Motor neuron (in vitro differentiated cells): ENCODE measurements at regions not wholly inside any gene's neighbourhood (a gene's known extent, or its start where the extent isn't known, plus 50 kb on each side); places are given as distances from the start of the nearest gene placed in this dataset.

Experiments
- ATAC-seq, 8 experiments: fragments of 200-7000 bp; cut with Tn5 transposase; replicated peaks in 6 of 8; 2 replicates each; pipeline ENCODE4 v1.8.0; 2021; ENCODE audit warnings: mild to moderate bottlenecking in 8 of 8, moderate library complexity in 8 of 8
- H3K27ac ChIP-seq, 2 donors: fragments of 250-450 bp; sonication (Bioruptor Pico); 2 replicates each; pipeline ENCODE4 v1.9.0; 2021; ENCODE audit warnings: antibody characterized with exemption in 2 of 2, mild to moderate bottlenecking in 2 of 2, moderate library complexity in 1 of 2
- H3K4me1 ChIP-seq, 2 donors: fragments of 250-450 bp; sonication (Bioruptor Pico); replicated peaks in 1 of 2; 2 replicates each; pipeline ENCODE4 v1.6.1; 2021; ENCODE audit warnings: antibody characterized with exemption in 2 of 2, mild to moderate bottlenecking in 2 of 2, moderate library complexity in 1 of 2
- H3K4me3 ChIP-seq, 5 donors: fragments of 250-450 bp; sonication (Bioruptor Pico); 2 replicates each; pipeline ENCODE4 v1.9.0; 2021; ENCODE audit warnings: antibody characterized with exemption in 5 of 5, mild to moderate bottlenecking in 5 of 5, moderate library complexity in 4 of 5
- WGBS, 10 experiments: fragments of 450-650 bp; shearing (Covaris generic); methylation state at CpG; one replicate each; pipeline ENCODE4 v1.0.0; 2022; 5-methylcytosine and 5-hydroxymethylcytosine counted together
- in situ Hi-C, 9 experiments: fragments of 400-800 bp; cut with MboI; loops; one replicate each; pipeline ENCODE4 v1.15.0; 2021; ENCODE audit warnings: low sequenced_read_pairs in 9 of 9, low pct_unique_long_range_greater_than_20kb in 2 of 9; ENCODE audit not compliant: unreplicated experiment in 9 of 9

- in situ Hi-C loops, result no loop called here
- no peak overlapping the region for H3K4me3 ChIP-seq
Observed at GRCh38 chr4:138772366-138772765, 243.2 kb upstream of the NOCT start.

GRCh38 chr4:138770818-138771217 is 244.8 kb upstream of the NOCT start:
- Histone ChIP-seq H3K27ac (no peak overlapping the region), H3K4me1 (peaks cover 2 to 4% of the 10 kb centered on the region in 2 donors), H3K4me3 (no peak overlapping the region)
- in situ Hi-C loops, result no loop called here
- 0 to 93% (median 80%) methylated on average over 1 to 4 of the region's 4 CpGs for whole genome bisulfite sequencing, 10 experiments
- ATAC-seq, result no peak

More at GRCh38 chr4:138772366-138772765, 243.2 kb upstream of the NOCT start:
- H3K4me1 ChIP-seq, result peaks cover 5 to 8% of the 10 kb centered on the region in 2 donors
- no peak overlapping the region for H3K27ac ChIP-seq
- ATAC-seq, result no peak

- in situ Hi-C loops, result no loop called here
- 75 to 100% (median 90%) methylated on average over 1 to 7 of the region's 8 CpGs; no CpG with 5 or more reads in 3 of the 10 experiments for WGBS, 10 experiments
- H3K27ac ChIP-seq, result no peak overlapping the region
Observed at GRCh38 chr4:138766332-138766731, 249.2 kb upstream of the NOCT start.

GRCh38 chr4:138765442-138765841 is 250.1 kb upstream of the NOCT start:
- Histone ChIP-seq H3K27ac (no peak overlapping the region), H3K4me3 (no peak overlapping the region), H3K4me1 (peaks cover 0 to 4% of the 10 kb centered on the region in 2 donors)
- peak in 1 of 8 experiments; percentile 47 for ATAC-seq
- WGBS, 10 experiments, result 0 to 100% (median 80%) methylated on average over 1 to 3 of the region's 3 CpGs; no CpG with 5 or more reads in 1 of the 10 experiments
- in situ Hi-C loops, result no loop called here

More at GRCh38 chr4:138766332-138766731, 249.2 kb upstream of the NOCT start:
- no peak for ATAC-seq
- Histone ChIP-seq H3K4me1 (peaks cover 0 to 4% of the 10 kb centered on the region in 2 donors), H3K4me3 (no peak overlapping the region)

GRCh38 chr4:138761638-138762220 is 253.9 kb upstream of the NOCT start:
- WGBS, 10 experiments, result 71 to 100% (median 85%) methylated on average over 1 of the region's 1 CpG; no CpG with 5 or more reads in 4 of the 10 experiments
- no peak for ATAC-seq
- H3K27ac ChIP-seq, result no peak overlapping the region
- peaks cover 14 to 22% of the 10 kb centered on the region in 2 donors for H3K4me1 ChIP-seq
- H3K4me3 ChIP-seq, result no peak overlapping the region
- in situ Hi-C loops, result no loop called here

- Histone ChIP-seq H3K4me3 (no peak overlapping the region), H3K4me1 (peaks cover 14 to 22% of the 10 kb centered on the region in 2 donors), H3K27ac (no peak overlapping the region)
- ATAC-seq, result peak in 5 of 8 experiments; percentile 96 to 98 (median 98)
- WGBS, 10 experiments, result 0 to 50% (median 0%) methylated on average over 1 to 2 of the region's 2 CpGs; no CpG with 5 or more reads in 5 of the 10 experiments
- in situ Hi-C loops, result no loop called here
Observed at GRCh38 chr4:138759554-138759902, 256.1 kb upstream of the NOCT start.

- no peak overlapping the region for H3K4me3 ChIP-seq
- in situ Hi-C loops, result no loop called here
- H3K4me1 ChIP-seq, result peaks cover 14 to 22% of the 10 kb centered on the region in 2 donors
- WGBS, 10 experiments, result 57 to 100% (median 82%) methylated on average over 3 to 8 of the region's 9 CpGs; no CpG with 5 or more reads in 1 of the 10 experiments
- peak in 3 of 8 experiments; percentile 50 to 68 (median 63) for ATAC-seq
- no peak overlapping the region for H3K27ac ChIP-seq
Observed at GRCh38 chr4:138758876-138759553, 256.6 kb upstream of the NOCT start.

GRCh38 chr4:138758196-138758595 is 257.4 kb upstream of the NOCT start:
- in situ Hi-C loops, result no loop called here
- H3K4me1 ChIP-seq, result peaks cover 14 to 22% of the 10 kb centered on the region in 2 donors
- ATAC-seq, result no peak
- WGBS, 10 experiments, result 10 to 100% (median 89%) methylated on average over 1 to 5 of the region's 5 CpGs
- no peak overlapping the region for H3K4me3 ChIP-seq
- no peak overlapping the region for H3K27ac ChIP-seq

- no peak for ATAC-seq
- Histone ChIP-seq H3K4me1 (peaks cover 14 to 19% of the 10 kb centered on the region in 2 donors), H3K27ac (no peak overlapping the region), H3K4me3 (no peak overlapping the region)
- in situ Hi-C loops, result no loop called here
- WGBS, 10 experiments, result 43 to 100% (median 82%) methylated on average over 1 to 4 of the region's 4 CpGs; no CpG with 5 or more reads in 1 of the 10 experiments
Observed at GRCh38 chr4:138757432-138757831, 258.1 kb upstream of the NOCT start.

- no peak for ATAC-seq
- in situ Hi-C loops, result no loop called here
Observed at GRCh38 chr4:138756519-138756918, 259.1 kb upstream of the NOCT start.

GRCh38 chr4:138751309-138751708 is 264.3 kb upstream of the NOCT start:
- Histone ChIP-seq H3K27ac (no peak overlapping the region), H3K4me1 (no peaks in the 10 kb centered on the region), H3K4me3 (no peak overlapping the region)
- in situ Hi-C loops, result no loop called here
- WGBS, 10 experiments, result 0 to 100% (median 100%) methylated on average over 1 to 3 of the region's 3 CpGs; no CpG with 5 or more reads in 1 of the 10 experiments
- ATAC-seq, result peak in 2 of 8 experiments; percentile 36 to 67

More at GRCh38 chr4:138756519-138756918, 259.1 kb upstream of the NOCT start:
- H3K4me1 ChIP-seq, result peaks cover 14 to 18% of the 10 kb centered on the region in 2 donors
- H3K4me3 ChIP-seq, result no peak overlapping the region
- H3K27ac ChIP-seq, result no peak overlapping the region

- in situ Hi-C loops, result no loop called here
- no peaks in the 10 kb centered on the region for H3K4me1 ChIP-seq
- no peak overlapping the region for H3K4me3 ChIP-seq
- no peak overlapping the region for H3K27ac ChIP-seq
- WGBS, 10 experiments, result 0 to 100% (median 69%) methylated on average over 1 to 2 of the region's 2 CpGs
- ATAC-seq, result peak in 1 of 8 experiments; percentile 53
Observed at GRCh38 chr4:138749303-138749702, 266.3 kb upstream of the NOCT start.

- 38 to 93% (median 61%) methylated on average over 2 to 5 of the region's 5 CpGs for WGBS, 10 experiments
- Histone ChIP-seq H3K4me3 (no peak overlapping the region), H3K27ac (no peak overlapping the region), H3K4me1 (peaks cover 8 to 14% of the 10 kb centered on the region in 2 donors)
- no peak for ATAC-seq
- in situ Hi-C loops, result no loop called here
Observed at GRCh38 chr4:138741766-138742377, 273.7 kb upstream of the NOCT start.
